Activated T-cell treated with anti-CD3 and anti-CD28 coated beads, Interleukin-2, amount 50 U/mL, for 4 hours (primary cell): ENCODE measurements at regions not wholly inside any gene's neighbourhood (a gene's known extent, or its start where the extent isn't known, plus 50 kb on each side); places are given as distances from the start of the nearest gene placed in this dataset.
"Not testable (repeated sequence)": the region's sequence is repeated elsewhere in the genome, so short reads cannot be mapped to it uniquely, and the experiment has no call there.

Source experiments
- ATAC-seq, 2 donors: fragments of 200-7000 bp; cut with Tn5 transposase; one replicate each; pipeline ENCODE4 v1.10.0; 2021
- DNase-seq: peaks from one replicate; pipeline ENCODE4 v3.0.0-alpha.2; 2020
- H3K27me3 Mint-ChIP-seq: one replicate; pipeline ENCODE4 v1.8.0; 2021; ENCODE audit warnings: low read depth, mixed read lengths
- H3K36me3 Mint-ChIP-seq: one replicate; pipeline ENCODE4 v1.8.0; 2022; ENCODE audit warnings: mixed read lengths; ENCODE audit not compliant: insufficient read depth
- H3K4me1 Mint-ChIP-seq: one replicate; pipeline ENCODE4 v1.8.0; 2021; ENCODE audit warnings: low read depth, mixed read lengths
- H3K4me3 Mint-ChIP-seq: one replicate; pipeline ENCODE4 v1.8.0; 2021; ENCODE audit warnings: mild to moderate bottlenecking, moderate library complexity, mixed read lengths
- H3K9me3 Mint-ChIP-seq: one replicate; pipeline ENCODE4 v1.8.0; 2021; ENCODE audit warnings: mixed read lengths

- Mint-ChIP-seq H3K4me3 (no peak overlapping the region), H3K36me3 (no peaks in the 10 kb centered on the region), H3K4me1 (no peaks in the 10 kb centered on the region), H3K9me3 (no peaks in the 10 kb centered on the region), H3K27me3 (peaks cover 14% of the 10 kb centered on the region)
- ATAC-seq = no peak
- DNase-seq = no peak
Measured at GRCh38 chr1:233750139-233750538, 136.2 kb downstream of the KCNK1 start.

- no peak overlapping the region for H3K4me3 Mint-ChIP-seq
- no peak for DNase-seq
- H3K27me3 Mint-ChIP-seq = peaks cover 7% of the 10 kb centered on the region
- H3K36me3 Mint-ChIP-seq = no peaks in the 10 kb centered on the region
- ATAC-seq = no peak
- H3K4me1 Mint-ChIP-seq = no peaks in the 10 kb centered on the region
- no peaks in the 10 kb centered on the region for H3K9me3 Mint-ChIP-seq
Measured at GRCh38 chr1:233759665-233760064, 144.8 kb upstream of the SLC35F3 start.

GRCh38 chr1:233764304-233764703 is 140.2 kb upstream of the SLC35F3 start:
- ATAC-seq, DNase-seq, H3K4me3 Mint-ChIP-seq, H3K4me1 Mint-ChIP-seq, H3K36me3 Mint-ChIP-seq, H3K9me3 Mint-ChIP-seq: not testable (repeated sequence)
- peaks cover 11% of the 10 kb centered on the region for H3K27me3 Mint-ChIP-seq

GRCh38 chr1:233777566-233777965 is 126.9 kb upstream of the SLC35F3 start:
- H3K9me3 Mint-ChIP-seq = peaks cover 8% of the 10 kb centered on the region

GRCh38 chr1:233780049-233780448 is 124.4 kb upstream of the SLC35F3 start:
- peaks cover 16% of the 10 kb centered on the region for H3K27me3 Mint-ChIP-seq

More at GRCh38 chr1:233777566-233777965, 126.9 kb upstream of the SLC35F3 start:
- Mint-ChIP-seq H3K36me3 (no peaks in the 10 kb centered on the region), H3K4me3 (no peak overlapping the region), H3K27me3 (peaks cover 14% of the 10 kb centered on the region), H3K4me1 (no peaks in the 10 kb centered on the region)
- ATAC-seq = no peak
- DNase-seq = no peak

GRCh38 chr1:233782937-233783586 is 121.4 kb upstream of the SLC35F3 start:
- Mint-ChIP-seq H3K36me3 (no peaks in the 10 kb centered on the region), H3K4me1 (no peaks in the 10 kb centered on the region), H3K9me3 (peaks cover 4% of the 10 kb centered on the region), H3K27me3 (peaks cover 13% of the 10 kb centered on the region), H3K4me3 (no peak overlapping the region)
- DNase-seq (no peak), ATAC-seq (no peak)

More at GRCh38 chr1:233780049-233780448, 124.4 kb upstream of the SLC35F3 start:
- no peak for ATAC-seq
- H3K36me3 Mint-ChIP-seq = no peaks in the 10 kb centered on the region
- no peak for DNase-seq
- H3K4me1 Mint-ChIP-seq = no peaks in the 10 kb centered on the region
- no peak overlapping the region for H3K4me3 Mint-ChIP-seq
- H3K9me3 Mint-ChIP-seq = peaks cover 6% of the 10 kb centered on the region

- no peaks in the 10 kb centered on the region for H3K9me3 Mint-ChIP-seq
- ATAC-seq (no peak), DNase-seq (no peak)
- no peaks in the 10 kb centered on the region for H3K4me1 Mint-ChIP-seq
- H3K36me3 Mint-ChIP-seq = no peaks in the 10 kb centered on the region
- H3K27me3 Mint-ChIP-seq = peaks cover 27% of the 10 kb centered on the region
- H3K4me3 Mint-ChIP-seq = no peak overlapping the region
Measured at GRCh38 chr1:233787599-233787998, 116.9 kb upstream of the SLC35F3 start.

GRCh38 chr1:233788687-233789086 is 115.8 kb upstream of the SLC35F3 start:
- Mint-ChIP-seq H3K9me3 (no peaks in the 10 kb centered on the region), H3K36me3 (no peaks in the 10 kb centered on the region), H3K27me3 (peaks cover 29% of the 10 kb centered on the region), H3K4me3 (no peak overlapping the region), H3K4me1 (no peaks in the 10 kb centered on the region)
- no peak for ATAC-seq
- DNase-seq = no peak

GRCh38 chr1:233790121-233790520 is 114.4 kb upstream of the SLC35F3 start:
- Mint-ChIP-seq H3K27me3 (peaks cover 29% of the 10 kb centered on the region), H3K36me3 (no peaks in the 10 kb centered on the region), H3K9me3 (peaks cover 8% of the 10 kb centered on the region), H3K4me3 (no peak overlapping the region), H3K4me1 (no peaks in the 10 kb centered on the region)
- DNase-seq (no peak), ATAC-seq (no peak)

- Mint-ChIP-seq H3K4me3 (no peak overlapping the region), H3K9me3 (peaks cover 8% of the 10 kb centered on the region), H3K36me3 (no peaks in the 10 kb centered on the region), H3K4me1 (no peaks in the 10 kb centered on the region), H3K27me3 (peaks cover 29% of the 10 kb centered on the region)
- peak; percentile 66 to 82 for ATAC-seq
- peak; percentile 5 for DNase-seq
Measured at GRCh38 chr1:233790662-233791371, 113.7 kb upstream of the SLC35F3 start.

GRCh38 chr1:233791372-233791703 is 113.1 kb upstream of the SLC35F3 start:
- ATAC-seq (no peak), DNase-seq (no peak)
- no peak overlapping the region for H3K4me3 Mint-ChIP-seq
- H3K4me1 Mint-ChIP-seq = no peaks in the 10 kb centered on the region
- peaks cover 29% of the 10 kb centered on the region for H3K27me3 Mint-ChIP-seq
- no peaks in the 10 kb centered on the region for H3K36me3 Mint-ChIP-seq
- peaks cover 8% of the 10 kb centered on the region for H3K9me3 Mint-ChIP-seq

- DNase-seq = no peak
- H3K36me3 Mint-ChIP-seq = no peaks in the 10 kb centered on the region
- no peak overlapping the region for H3K4me3 Mint-ChIP-seq
- H3K9me3 Mint-ChIP-seq = peaks cover 8% of the 10 kb centered on the region
- H3K4me1 Mint-ChIP-seq = no peaks in the 10 kb centered on the region
- H3K27me3 Mint-ChIP-seq = peaks cover 29% of the 10 kb centered on the region
- ATAC-seq = no peak
Measured at GRCh38 chr1:233791721-233792120, 112.8 kb upstream of the SLC35F3 start.

- peaks cover 32% of the 10 kb centered on the region for H3K27me3 Mint-ChIP-seq
- ATAC-seq (no peak), DNase-seq (no peak)
- H3K4me3 Mint-ChIP-seq = no peak overlapping the region
- no peaks in the 10 kb centered on the region for H3K36me3 Mint-ChIP-seq
- H3K9me3 Mint-ChIP-seq = peaks cover 13% of the 10 kb centered on the region
- no peaks in the 10 kb centered on the region for H3K4me1 Mint-ChIP-seq
Measured at GRCh38 chr1:233794863-233795262, 109.6 kb upstream of the SLC35F3 start.

GRCh38 chr1:233796146-233796783 is 108.2 kb upstream of the SLC35F3 start:
- Mint-ChIP-seq H3K36me3 (no peaks in the 10 kb centered on the region), H3K9me3 (peaks cover 13% of the 10 kb centered on the region)
- DNase-seq = no peak

GRCh38 chr1:233802611-233803010 is 101.9 kb upstream of the SLC35F3 start:
- peaks cover 17% of the 10 kb centered on the region for H3K27me3 Mint-ChIP-seq
- peaks cover 9% of the 10 kb centered on the region for H3K9me3 Mint-ChIP-seq
- no peaks in the 10 kb centered on the region for H3K4me1 Mint-ChIP-seq
- H3K36me3 Mint-ChIP-seq = no peaks in the 10 kb centered on the region
- DNase-seq (no peak), ATAC-seq (no peak)
- no peak overlapping the region for H3K4me3 Mint-ChIP-seq

More at GRCh38 chr1:233796146-233796783, 108.2 kb upstream of the SLC35F3 start:
- ATAC-seq = no peak
- Mint-ChIP-seq H3K4me1 (no peaks in the 10 kb centered on the region), H3K4me3 (no peak overlapping the region), H3K27me3 (peaks cover 28% of the 10 kb centered on the region)
